ENCODE measurements at regions not wholly inside any gene's neighbourhood (a gene's known extent, or its start where the extent isn't known, plus 50 kb on each side); places are given as distances from the start of the nearest gene placed in this dataset.
A peak's percentile ranks its signal among the peaks of the same experiment; 100 is the strongest.

- Mint-ChIP-seq H3K27ac (no peak overlapping the region), H3K4me1 (ENCODE audit: unreplicated experiment) (no peaks in the 10 kb centered on the region), H3K9me3 (no peaks in the 10 kb centered on the region), H3K4me3 (no peak overlapping the region), H3K36me3 (no peaks in the 10 kb centered on the region), H3K27me3 (peaks cover 3% of the 10 kb centered on the region)
- DNase-seq (ENCODE audit: extremely low spot score, unreplicated experiment): no peak
- no peak for TF ChIP-seq CTCF (conservative IDR thresholded peaks at IDR 0.05)
These were observed 112.1 kb downstream of the CENPF start for GRCh38 chr1:214715126-214715525.

GRCh38 chr1:214717351-214717750 lies 114.4 kb downstream of the CENPF start:
- TF ChIP-seq CTCF (conservative IDR thresholded peaks at IDR 0.05): no peak
- H3K36me3 Mint-ChIP-seq: no peaks in the 10 kb centered on the region
- DNase-seq (ENCODE audit: extremely low spot score, unreplicated experiment): no peak
- no peak overlapping the region for H3K27ac Mint-ChIP-seq
- H3K4me3 Mint-ChIP-seq: peak overlapping the region; percentile 29
- H3K9me3 Mint-ChIP-seq: no peaks in the 10 kb centered on the region
- H3K27me3 Mint-ChIP-seq: peaks cover 3% of the 10 kb centered on the region
- H3K4me1 Mint-ChIP-seq (ENCODE audit: unreplicated experiment): no peaks in the 10 kb centered on the region

GRCh38 chr1:214718724-214719123 lies 115.7 kb downstream of the CENPF start:
- TF ChIP-seq CTCF (conservative IDR thresholded peaks at IDR 0.05): no peak

GRCh38 chr1:214719207-214719606 lies 116.2 kb downstream of the CENPF start:
- TF ChIP-seq CTCF (conservative IDR thresholded peaks at IDR 0.05): peak; percentile 48
- H3K36me3 Mint-ChIP-seq: no peaks in the 10 kb centered on the region
- peaks cover 3% of the 10 kb centered on the region for H3K27me3 Mint-ChIP-seq
- H3K9me3 Mint-ChIP-seq: no peaks in the 10 kb centered on the region
- no peak overlapping the region for H3K4me3 Mint-ChIP-seq
- no peak for DNase-seq (ENCODE audit: extremely low spot score, unreplicated experiment)
- no peak overlapping the region for H3K27ac Mint-ChIP-seq
- H3K4me1 Mint-ChIP-seq (ENCODE audit: unreplicated experiment): no peaks in the 10 kb centered on the region

More at GRCh38 chr1:214718724-214719123, 115.7 kb downstream of the CENPF start:
- no peaks in the 10 kb centered on the region for H3K9me3 Mint-ChIP-seq
- H3K4me1 Mint-ChIP-seq (ENCODE audit: unreplicated experiment): no peaks in the 10 kb centered on the region
- H3K36me3 Mint-ChIP-seq: no peaks in the 10 kb centered on the region
- peaks cover 3% of the 10 kb centered on the region for H3K27me3 Mint-ChIP-seq
- no peak overlapping the region for H3K27ac Mint-ChIP-seq
- no peak overlapping the region for H3K4me3 Mint-ChIP-seq
- no peak for DNase-seq (ENCODE audit: extremely low spot score, unreplicated experiment)

- no peaks in the 10 kb centered on the region for H3K4me1 Mint-ChIP-seq (ENCODE audit: unreplicated experiment)
- H3K36me3 Mint-ChIP-seq: no peaks in the 10 kb centered on the region
- H3K27me3 Mint-ChIP-seq: peaks cover 6% of the 10 kb centered on the region
- no peak overlapping the region for H3K4me3 Mint-ChIP-seq
- H3K9me3 Mint-ChIP-seq: no peaks in the 10 kb centered on the region
- DNase-seq (ENCODE audit: extremely low spot score, unreplicated experiment): no peak
- TF ChIP-seq CTCF (conservative IDR thresholded peaks at IDR 0.05): no peak
- no peak overlapping the region for H3K27ac Mint-ChIP-seq
These were observed 117.6 kb downstream of the CENPF start for GRCh38 chr1:214720561-214720960.

- TF ChIP-seq CTCF (conservative IDR thresholded peaks at IDR 0.05): no peak
- H3K27me3 Mint-ChIP-seq: peaks cover 6% of the 10 kb centered on the region
- no peaks in the 10 kb centered on the region for H3K36me3 Mint-ChIP-seq
- no peak overlapping the region for H3K4me3 Mint-ChIP-seq
- H3K4me1 Mint-ChIP-seq (ENCODE audit: unreplicated experiment): no peaks in the 10 kb centered on the region
- no peaks in the 10 kb centered on the region for H3K9me3 Mint-ChIP-seq
- DNase-seq (ENCODE audit: extremely low spot score, unreplicated experiment): no peak
- H3K27ac Mint-ChIP-seq: no peak overlapping the region
These were observed 124.3 kb downstream of the CENPF start for GRCh38 chr1:214727274-214727673.

Data from type B pancreatic cell (in vitro differentiated cells).